ENCODE measurements at regions not wholly inside any gene's neighbourhood (a gene's known extent, or its start where the extent isn't known, plus 50 kb on each side); places are given as distances from the start of the nearest gene placed in this dataset.

DNA sequence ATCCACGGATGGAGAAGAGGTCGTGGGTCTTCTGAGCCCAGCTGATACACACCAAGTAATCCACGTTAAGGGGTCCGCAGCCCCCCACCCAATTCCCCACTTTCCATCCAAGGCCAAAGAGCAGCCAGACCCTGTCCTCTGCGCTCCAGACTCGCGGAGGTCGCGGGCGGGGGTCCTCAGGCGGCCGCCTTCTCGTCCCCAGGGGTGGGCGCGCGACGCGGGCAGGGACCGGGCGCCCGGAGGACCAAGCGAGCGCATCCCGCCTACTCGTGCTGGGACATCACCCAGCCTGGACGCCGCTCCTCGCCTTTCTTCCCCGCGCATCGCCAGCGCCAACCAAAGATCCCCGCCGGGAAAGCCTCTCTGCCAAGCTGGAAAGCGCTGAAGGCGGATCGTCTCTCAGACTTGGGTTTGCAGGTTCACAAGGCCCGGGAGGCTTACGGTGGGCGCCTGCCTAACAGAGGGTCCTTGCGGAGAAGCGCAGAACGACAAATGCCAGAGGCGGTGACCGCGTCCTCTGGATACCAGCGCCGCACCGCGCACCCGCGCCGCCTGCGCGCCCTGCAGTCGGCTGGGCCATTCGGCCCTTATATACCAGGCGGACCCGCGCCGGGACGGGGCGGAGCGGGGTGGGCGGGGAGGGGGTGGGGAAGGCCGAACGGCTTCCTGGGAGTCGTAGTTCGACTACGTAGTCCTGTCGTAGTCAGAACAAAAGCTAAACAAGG is 471.6 kb downstream of the SOX9 start:
- 3% methylated on average over 47 of the region's 71 CpGs for WGBS (ENCODE audit: insufficient coverage)
- peak in 20 of 35 experiments; percentile 2 to 59 (median 20) for DNase-seq
- H3K4me1 Mint-ChIP-seq = peaks cover 27 to 37% (median 28%) of the 10 kb centered on the region in 3 donors
- H3K27ac Mint-ChIP-seq = peak overlapping the region in 1 of 2 donors; percentile 55
- ATAC-seq (replicated peaks in 1 of 4) = peak; percentile 68 to 81 (median 78)
- H3K36me3 Mint-ChIP-seq = no peaks in the 10 kb centered on the region
- H3K4me3 ChIP-seq (ENCODE audit: control insufficient read depth in 1 of 2, extremely low read depth in 1 of 2, low read length in 1 of 2) = peak overlapping the region; percentile 37 to 91
- H3K36me3 ChIP-seq (ENCODE audit: control insufficient read depth in 2 of 2, extremely low read depth in 1 of 2, insufficient read depth in 1 of 2, low read length in 1 of 2) = no peaks in the 10 kb centered on the region
- H3K27ac ChIP-seq (ENCODE audit: low read length) = no peak overlapping the region
- H3K27me3 ChIP-seq (replicated peaks in 1 of 2; ENCODE audit: control insufficient read depth in 2 of 2, extremely low read depth in 1 of 2, insufficient read depth in 2 of 2, low read length in 1 of 2) = peaks cover 0 to 38% of the 10 kb centered on the region in 2 experiments
- peak overlapping the region; percentile 80 to 88 (median 85) for H3K4me3 Mint-ChIP-seq
- ChIA-PET CTCF (no interaction called here), POLR2A (no interaction called here)
- peaks cover 16 to 26% of the 10 kb centered on the region in 2 experiments for H3K4me1 ChIP-seq (ENCODE audit: control insufficient read depth in 1 of 2, extremely low read depth in 1 of 2, insufficient read depth in 2 of 2, low read length in 2 of 2)
- no peaks in the 10 kb centered on the region for H3K9me3 ChIP-seq
- H3K27me3 Mint-ChIP-seq = peaks cover 33 to 48% of the 10 kb centered on the region in 2 donors
- no peaks in the 10 kb centered on the region for H3K9me3 Mint-ChIP-seq

DNA sequence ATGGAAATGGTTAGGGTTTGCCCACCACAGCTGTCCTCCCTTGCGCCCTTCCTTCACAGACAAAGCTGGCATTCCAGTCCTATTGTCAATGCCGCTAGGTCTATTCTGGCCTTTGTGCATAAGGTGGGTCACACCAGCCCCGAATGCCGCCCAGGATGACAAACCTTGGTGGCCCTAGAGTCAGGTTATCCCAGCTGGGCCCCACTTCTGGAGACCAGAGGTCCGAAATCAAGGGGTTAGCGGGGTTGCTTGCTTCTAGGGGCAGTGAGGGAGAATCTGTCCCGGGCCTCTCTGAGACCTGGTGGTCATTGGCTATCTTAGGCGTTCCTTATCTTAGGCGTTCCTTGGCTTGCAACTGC is 472.1 kb downstream of the SOX9 start:
- no peaks in the 10 kb centered on the region for H3K9me3 Mint-ChIP-seq
- no peak overlapping the region for H3K27ac ChIP-seq (ENCODE audit: low read length)
- H3K27ac Mint-ChIP-seq = no peak overlapping the region
- peak overlapping the region in 2 of 3 donors; percentile 25 to 35 for H3K4me3 Mint-ChIP-seq
- no peaks in the 10 kb centered on the region for H3K9me3 ChIP-seq
- H3K36me3 Mint-ChIP-seq = no peaks in the 10 kb centered on the region
- ATAC-seq (replicated peaks in 1 of 4) (no peak), DNase-seq (no peak)
- peaks cover 0 to 37% of the 10 kb centered on the region in 2 experiments for H3K27me3 ChIP-seq (replicated peaks in 1 of 2; ENCODE audit: control insufficient read depth in 2 of 2, extremely low read depth in 1 of 2, insufficient read depth in 2 of 2, low read length in 1 of 2)
- 80% methylated on average over 6 of the region's 9 CpGs for WGBS (ENCODE audit: insufficient coverage)
- ChIA-PET CTCF (no interaction called here), POLR2A (no interaction called here)
- H3K36me3 ChIP-seq (ENCODE audit: control insufficient read depth in 2 of 2, extremely low read depth in 1 of 2, insufficient read depth in 1 of 2, low read length in 1 of 2) = no peaks in the 10 kb centered on the region
- peaks cover 22 to 32% (median 23%) of the 10 kb centered on the region in 3 donors for H3K4me1 Mint-ChIP-seq
- peaks cover 33 to 48% of the 10 kb centered on the region in 2 donors for H3K27me3 Mint-ChIP-seq
- H3K4me3 ChIP-seq (ENCODE audit: control insufficient read depth in 1 of 2, extremely low read depth in 1 of 2, low read length in 1 of 2) = no peak overlapping the region
- peaks cover 10 to 21% of the 10 kb centered on the region in 2 experiments for H3K4me1 ChIP-seq (ENCODE audit: control insufficient read depth in 1 of 2, extremely low read depth in 1 of 2, insufficient read depth in 2 of 2, low read length in 2 of 2)

DNA sequence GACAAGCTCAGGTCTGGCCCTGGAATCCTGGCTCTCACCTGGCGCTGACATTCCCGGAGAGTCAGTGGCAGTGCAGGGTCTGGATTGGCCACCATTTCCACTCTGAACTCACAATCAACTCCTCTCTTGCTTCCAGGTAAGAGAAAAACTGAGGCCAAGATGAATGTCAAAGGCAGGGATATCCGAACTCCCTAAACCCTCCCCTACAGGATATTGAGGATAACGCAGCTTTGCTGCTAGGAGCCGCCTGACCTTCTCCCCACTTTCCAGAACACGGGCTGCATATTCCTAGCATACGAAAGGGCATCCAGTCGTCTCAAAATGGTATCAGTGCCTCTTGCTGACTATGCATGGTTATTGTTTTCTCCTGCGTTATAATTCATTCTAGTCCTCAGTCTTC is 473.4 kb downstream of the SOX9 start:
- H3K36me3 Mint-ChIP-seq = no peaks in the 10 kb centered on the region
- peaks cover 30 to 41% of the 10 kb centered on the region in 2 donors for H3K27me3 Mint-ChIP-seq
- Histone ChIP-seq H3K9me3 (no peaks in the 10 kb centered on the region), H3K27ac (ENCODE audit: low read length) (no peak overlapping the region), H3K36me3 (ENCODE audit: control insufficient read depth in 2 of 2, extremely low read depth in 1 of 2, insufficient read depth in 1 of 2, low read length in 1 of 2) (no peaks in the 10 kb centered on the region), H3K27me3 (replicated peaks in 1 of 2; ENCODE audit: control insufficient read depth in 2 of 2, extremely low read depth in 1 of 2, insufficient read depth in 2 of 2, low read length in 1 of 2) (peaks cover 0 to 29% of the 10 kb centered on the region in 2 experiments), H3K4me1 (ENCODE audit: control insufficient read depth in 1 of 2, extremely low read depth in 1 of 2, insufficient read depth in 2 of 2, low read length in 2 of 2) (peaks cover 4 to 17% of the 10 kb centered on the region in 2 experiments), H3K4me3 (ENCODE audit: control insufficient read depth in 1 of 2, extremely low read depth in 1 of 2, low read length in 1 of 2) (no peak overlapping the region)
- ChIA-PET POLR2A (no interaction called here), CTCF (interaction anchor here in 1 of 2 donors (1.1 kb wide), 1 partner anchor 24 kb away, joined by 3 read pairs; no protein-coding TSS in a partner anchor)
- DNase-seq (no peak), ATAC-seq (replicated peaks in 1 of 4) (no peak)
- no peaks in the 10 kb centered on the region for H3K9me3 Mint-ChIP-seq
- peaks cover 16 to 20% (median 18%) of the 10 kb centered on the region in 3 donors for H3K4me1 Mint-ChIP-seq
- 81% methylated on average over 5 of the region's 9 CpGs for WGBS (ENCODE audit: insufficient coverage)
- H3K4me3 Mint-ChIP-seq = no peak overlapping the region
- H3K27ac Mint-ChIP-seq = no peak overlapping the region
